Breast epithelium (tissue), 4 donors: ENCODE measurements at regions not wholly inside any gene's neighbourhood (a gene's known extent, or its start where the extent isn't known, plus 50 kb on each side); places are given as distances from the start of the nearest gene placed in this dataset.

Experiments
- DNase-seq, 2 donors: peaks; one replicate each; pipeline ENCODE4 v3.0.0-alpha.2; 2019; ENCODE audit warnings: low spot score in 2 of 2
- H3K27ac ChIP-seq, 2 donors: fragments of 200-600 bp; sonication (generic) in 1 of 2; one replicate each; pipeline ENCODE4 v1.5.1; 2016 to 2019; ENCODE audit warnings: mild to moderate bottlenecking in 1 of 2
- H3K27me3 ChIP-seq, 2 donors: fragments of 200-600 bp; sonication (generic) in 1 of 2; one replicate each; pipeline versions ENCODE4 v1.5.1 to v1.6.0; 2017 to 2019; ENCODE audit warnings: control low read depth in 1 of 2, mild to moderate bottlenecking in 1 of 2
- H3K36me3 ChIP-seq: fragments of 200-600 bp; one replicate; pipeline ENCODE4 v1.5.1; 2019
- H3K4me1 ChIP-seq, 2 donors: fragments of 200-600 bp; sonication (generic); one replicate each; pipeline ENCODE4 v1.5.1; 2016 to 2019; ENCODE audit warnings: control low read depth in 1 of 2
- H3K4me3 ChIP-seq, 3 donors: fragments of 200-600 bp; sonication (generic); 1 replicate in 2 of 3; 2 replicates in 1 of 3; pipeline ENCODE4 v1.5.1; 2016 to 2019; ENCODE audit warnings: mild to moderate bottlenecking in 3 of 3, moderate library complexity in 2 of 3
- H3K9me3 ChIP-seq, 2 donors: fragments of 200-600 bp; sonication (generic) in 1 of 2; one replicate each; pipeline ENCODE4 v1.5.1; 2016 to 2019; ENCODE audit warnings: control low read depth in 1 of 2
- POLR2A ChIP-seq: fragments of 450-650 bp; IDR thresholded peaks from one replicate; pipeline ENCODE4 v1.6.1; 2016; ENCODE audit warnings: antibody characterized with exemption, mild to moderate bottlenecking, moderate library complexity
- POLR2AphosphoS5 ChIP-seq, 3 donors: sonication (generic); formaldehyde crosslinking; IDR thresholded peaks; one replicate each; pipeline ENCODE4 v1.6.1; 2017; ENCODE audit warnings: antibody characterized with exemption in 3 of 3
- intact Hi-C: fragments of 100-400 bp; cut with DNase I; formaldehyde crosslinking; loops from one replicate; pipeline ENCODE4 v1.15.1; 2023; ENCODE audit warnings: low total_unique reads
- TF ChIP-seq, protein P1 (sequence below), 3 donors: fragments of 450-650 bp; IDR thresholded peaks; one replicate each; pipeline ENCODE4 v1.5.1; 2016 to 2017; ENCODE audit warnings: antibody characterized with exemption in 3 of 3, mild to moderate bottlenecking in 3 of 3, moderate library complexity in 3 of 3

DNA sequence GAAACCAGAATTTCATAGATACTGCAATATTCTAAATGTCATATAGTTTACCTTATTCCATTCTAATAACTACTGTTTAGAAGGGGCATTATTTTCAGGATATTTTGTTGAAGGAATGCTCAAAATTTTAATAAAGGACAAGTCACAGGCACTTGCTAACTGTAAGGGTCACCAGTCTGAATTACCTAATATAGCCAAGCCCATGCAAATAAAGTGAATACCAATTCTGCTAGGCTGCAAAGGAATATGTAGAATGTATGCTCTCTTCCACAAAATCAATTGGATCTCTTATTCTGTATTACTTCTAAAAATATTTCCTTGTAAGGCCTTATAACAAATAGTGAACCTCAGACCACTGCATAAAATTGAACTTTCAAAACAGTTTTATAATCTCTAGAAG is 52.3 kb upstream of the FAT4 start:
- no peaks in the 10 kb centered on the region for H3K4me1 ChIP-seq
- H3K27ac ChIP-seq = no peak overlapping the region
- H3K36me3 ChIP-seq = no peaks in the 10 kb centered on the region
- no peaks in the 10 kb centered on the region for H3K27me3 ChIP-seq
- H3K4me3 ChIP-seq = no peak overlapping the region
- no peak for DNase-seq
- TF ChIP-seq POLR2A (no peak), POLR2AphosphoS5 (IDR thresholded peaks at IDR 0.05) (no peak)
- TF ChIP-seq, protein P1, sequence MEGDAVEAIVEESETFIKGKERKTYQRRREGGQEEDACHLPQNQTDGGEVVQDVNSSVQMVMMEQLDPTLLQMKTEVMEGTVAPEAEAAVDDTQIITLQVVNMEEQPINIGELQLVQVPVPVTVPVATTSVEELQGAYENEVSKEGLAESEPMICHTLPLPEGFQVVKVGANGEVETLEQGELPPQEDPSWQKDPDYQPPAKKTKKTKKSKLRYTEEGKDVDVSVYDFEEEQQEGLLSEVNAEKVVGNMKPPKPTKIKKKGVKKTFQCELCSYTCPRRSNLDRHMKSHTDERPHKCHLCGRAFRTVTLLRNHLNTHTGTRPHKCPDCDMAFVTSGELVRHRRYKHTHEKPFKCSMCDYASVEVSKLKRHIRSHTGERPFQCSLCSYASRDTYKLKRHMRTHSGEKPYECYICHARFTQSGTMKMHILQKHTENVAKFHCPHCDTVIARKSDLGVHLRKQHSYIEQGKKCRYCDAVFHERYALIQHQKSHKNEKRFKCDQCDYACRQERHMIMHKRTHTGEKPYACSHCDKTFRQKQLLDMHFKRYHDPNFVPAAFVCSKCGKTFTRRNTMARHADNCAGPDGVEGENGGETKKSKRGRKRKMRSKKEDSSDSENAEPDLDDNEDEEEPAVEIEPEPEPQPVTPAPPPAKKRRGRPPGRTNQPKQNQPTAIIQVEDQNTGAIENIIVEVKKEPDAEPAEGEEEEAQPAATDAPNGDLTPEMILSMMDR (IDR thresholded peaks at IDR 0.05) = no peak
- intact Hi-C loops = no loop called here
- no peaks in the 10 kb centered on the region for H3K9me3 ChIP-seq

DNA sequence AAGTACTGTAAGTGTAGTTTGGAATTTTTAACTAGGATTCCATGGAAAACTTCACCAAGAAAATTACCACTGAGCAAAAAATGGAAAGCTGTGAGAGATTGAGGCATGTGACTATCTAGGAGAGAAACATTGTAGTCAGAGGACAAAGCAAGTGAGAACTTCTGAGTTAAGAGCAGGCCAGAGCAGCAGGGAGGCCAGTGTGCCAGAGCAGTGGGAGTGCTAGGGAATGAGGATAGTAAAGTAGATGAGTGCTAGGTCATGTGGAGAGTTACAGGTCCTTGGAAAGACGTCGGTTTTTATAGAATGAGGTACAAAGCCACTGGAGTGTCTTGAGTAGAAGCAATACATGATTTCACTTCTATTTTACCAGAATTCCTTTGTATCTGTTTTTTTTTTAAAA is 52.7 kb upstream of the FAT4 start:
- DNase-seq = no peak
- Histone ChIP-seq H3K4me1 (no peaks in the 10 kb centered on the region), H3K9me3 (no peaks in the 10 kb centered on the region), H3K4me3 (no peak overlapping the region), H3K27ac (no peak overlapping the region), H3K36me3 (no peaks in the 10 kb centered on the region), H3K27me3 (no peaks in the 10 kb centered on the region)
- TF ChIP-seq, protein P1 (IDR thresholded peaks at IDR 0.05) = no peak
- TF ChIP-seq POLR2AphosphoS5 (IDR thresholded peaks at IDR 0.05) (no peak), POLR2A (no peak)
- intact Hi-C loops = no loop called here

DNA sequence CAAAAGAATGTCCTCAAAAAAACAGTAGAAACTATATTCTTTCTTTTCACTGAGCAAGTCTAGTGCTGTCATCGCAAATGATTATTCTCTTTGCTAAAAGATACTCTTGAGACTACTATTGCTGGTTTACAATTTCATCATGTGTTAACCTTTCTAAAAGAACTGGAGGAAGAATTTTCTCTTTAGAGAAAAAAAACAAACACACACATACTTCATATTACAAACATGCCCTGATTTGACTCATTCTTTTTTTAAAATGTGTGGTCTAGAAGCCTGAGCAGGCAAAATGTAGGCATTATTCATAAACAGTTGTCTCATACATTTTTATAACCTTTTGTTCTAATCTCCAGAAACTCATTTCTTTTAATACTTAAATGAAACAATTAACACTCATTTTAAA is 60.6 kb upstream of the FAT4 start:
- no peak for DNase-seq
- Histone ChIP-seq H3K9me3 (no peaks in the 10 kb centered on the region), H3K4me1 (no peaks in the 10 kb centered on the region), H3K4me3 (no peak overlapping the region), H3K27me3 (no peaks in the 10 kb centered on the region), H3K27ac (no peak overlapping the region), H3K36me3 (no peaks in the 10 kb centered on the region)
- TF ChIP-seq POLR2AphosphoS5 (IDR thresholded peaks at IDR 0.05) (no peak), POLR2A (no peak)
- intact Hi-C loops = no loop called here

DNA sequence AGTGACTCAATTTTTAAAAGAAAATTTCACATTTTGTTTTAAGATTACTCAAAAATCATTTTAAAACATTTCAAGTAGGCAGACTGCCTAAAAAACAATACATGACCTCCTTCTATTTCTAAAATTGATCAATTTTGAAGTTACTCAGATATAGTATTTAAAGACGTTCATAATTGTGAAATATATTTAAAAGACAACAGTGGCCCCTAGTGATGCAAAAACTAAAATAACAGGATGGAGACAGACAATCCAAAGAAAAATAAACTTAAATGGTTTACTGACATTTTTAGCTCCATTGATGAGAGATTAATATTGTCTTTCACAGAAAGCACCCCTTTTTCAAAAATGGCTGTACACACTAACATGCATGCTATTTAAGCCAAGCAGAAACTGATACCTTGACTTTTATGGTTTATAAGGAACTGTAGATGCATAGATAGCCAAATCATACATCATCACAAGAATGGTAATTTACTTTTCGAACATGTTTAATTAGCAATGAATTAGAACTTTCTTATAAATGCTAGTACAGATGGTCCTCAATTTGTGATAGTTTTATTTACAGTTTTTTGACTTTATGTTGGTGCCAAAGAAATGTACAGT is 69.8 kb upstream of the FAT4 start:
- no peak for DNase-seq
- intact Hi-C loops = no loop called here
- Histone ChIP-seq H3K36me3 (no peaks in the 10 kb centered on the region), H3K27me3 (no peaks in the 10 kb centered on the region), H3K4me3 (no peak overlapping the region), H3K4me1 (no peaks in the 10 kb centered on the region), H3K27ac (no peak overlapping the region), H3K9me3 (no peaks in the 10 kb centered on the region)
- TF ChIP-seq, protein P1 (IDR thresholded peaks at IDR 0.05) = peak in 2 of 3 donors; percentile 37 to 38
- TF ChIP-seq POLR2AphosphoS5 (IDR thresholded peaks at IDR 0.05) = no peak

DNA sequence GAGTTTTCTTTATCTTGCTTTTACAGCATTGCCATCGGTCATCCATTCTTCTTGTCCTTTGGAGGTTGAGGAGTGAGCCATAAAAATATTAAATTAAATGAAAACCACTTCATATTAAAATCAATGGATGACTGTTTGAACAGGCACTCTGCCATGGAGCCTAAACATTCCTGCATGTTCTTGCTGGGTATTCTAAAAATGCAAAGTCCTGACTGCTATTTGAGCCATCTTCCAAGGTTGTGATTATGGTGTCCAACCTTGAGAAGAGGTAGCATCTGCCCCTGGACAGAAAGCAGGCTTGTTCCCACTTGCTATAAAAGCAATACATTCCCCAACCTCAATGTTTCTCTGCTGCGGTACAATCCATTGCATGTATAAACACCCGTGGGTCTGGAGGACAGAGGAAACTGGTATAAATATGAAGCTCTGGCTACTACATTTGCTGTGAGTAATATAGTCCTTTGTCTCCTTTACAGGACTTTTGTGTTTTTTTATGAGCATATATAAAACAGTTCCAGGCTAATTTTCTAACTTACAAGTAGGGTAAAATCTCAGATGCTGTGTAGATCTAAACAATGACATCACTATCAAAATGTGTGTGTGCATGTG is 70.9 kb upstream of the FAT4 start:
- H3K36me3 ChIP-seq = no peaks in the 10 kb centered on the region
- no peak overlapping the region for H3K4me3 ChIP-seq
- H3K9me3 ChIP-seq = no peaks in the 10 kb centered on the region
- H3K27ac ChIP-seq = no peak overlapping the region
- TF ChIP-seq POLR2A (no peak), POLR2AphosphoS5 (IDR thresholded peaks at IDR 0.05) (no peak)
- TF ChIP-seq, protein P1 (IDR thresholded peaks at IDR 0.05) = no peak
- H3K27me3 ChIP-seq = no peaks in the 10 kb centered on the region
- intact Hi-C loops = no loop called here
- H3K4me1 ChIP-seq = no peaks in the 10 kb centered on the region
- DNase-seq = no peak
